ENCODE measurements at regions not wholly inside any gene's neighbourhood (a gene's known extent, or its start where the extent isn't known, plus 50 kb on each side); places are given as distances from the start of the nearest gene placed in this dataset.

- no peaks in the 10 kb centered on the region for H3K79me2 ChIP-seq (ENCODE audit: control insufficient read depth, insufficient read depth, low read length)
- no peak overlapping the region for H3K4me2 ChIP-seq (ENCODE audit: insufficient read depth, low read length)
- dilution Hi-C loops (cut with MboI; ENCODE audit: extremely low pct_ligation_motif_present, low sequenced_read_pairs) = no loop called here
- no peaks in the 10 kb centered on the region for H3K9me3 ChIP-seq (replicated peaks; ENCODE audit: control insufficient read depth, insufficient read depth, low read length)
- TF ChIP-seq EZH2 (IDR thresholded peaks at IDR 0.05; ENCODE audit: borderline replicate concordance, low read depth, low read length, severe bottlenecking) (no peak), JUN (IDR thresholded peaks at IDR 0.05; ENCODE audit: borderline replicate concordance, insufficient read depth, insufficient read length, low read depth) (no peak)
- no TSS peak for BruUV-seq (replicated peaks)
- H3K27ac ChIP-seq (ENCODE audit: insufficient read depth, low read depth, low read length) = no peak overlapping the region
- ChIA-PET CTCF (no interaction called here), POLR2A (no interaction called here)
- DNase-seq (ENCODE audit: low read depth, low spot score) (no peak), FAIRE-seq (no peak)
- no peaks in the 10 kb centered on the region for H3K4me1 ChIP-seq (ENCODE audit: control insufficient read depth, extremely low read depth, insufficient read depth, low read length)
- no peaks in the 10 kb centered on the region for H3K27me3 ChIP-seq (ENCODE audit: control insufficient read depth in 2 of 2, insufficient read depth in 2 of 2, low read length in 2 of 2)
- intact Hi-C loops (cut with micrococcal nuclease) = no loop called here
- no peaks in the 10 kb centered on the region for H4K20me1 ChIP-seq (replicated peaks; ENCODE audit: control insufficient read depth, extremely low read depth, insufficient read depth, low read length)
- H3K9me1 ChIP-seq (replicated peaks; ENCODE audit: control insufficient read depth, extremely low read depth, insufficient read depth, low read length) = no peaks in the 10 kb centered on the region
- no peaks in the 10 kb centered on the region for H3K36me3 ChIP-seq (ENCODE audit: control insufficient read depth in 2 of 2, extremely low read depth in 1 of 2, insufficient read depth in 2 of 2, low read length in 2 of 2)
- no peak overlapping the region for H3K9ac ChIP-seq (replicated peaks; ENCODE audit: extremely low read depth, insufficient read depth, low read length)
- no peak overlapping the region for H3K4me3 ChIP-seq (replicated peaks in 1 of 3; ENCODE audit: insufficient read depth in 1 of 3, low read depth in 1 of 3, low read length in 3 of 3)
- H2AFZ ChIP-seq (ENCODE audit: low read depth, low read length) = no peak overlapping the region
Measured at GRCh38 chr14:42499137-42499536, 892.5 kb downstream of the LRFN5 start.

GRCh38 chr14:42490536-42490935 is 883.9 kb downstream of the LRFN5 start:
- Histone ChIP-seq H3K9ac (replicated peaks; ENCODE audit: extremely low read depth, insufficient read depth, low read length) (no peak overlapping the region), H3K9me1 (replicated peaks; ENCODE audit: control insufficient read depth, extremely low read depth, insufficient read depth, low read length) (no peaks in the 10 kb centered on the region), H3K4me3 (replicated peaks in 1 of 3; ENCODE audit: insufficient read depth in 1 of 3, low read depth in 1 of 3, low read length in 3 of 3) (no peak overlapping the region), H3K79me2 (ENCODE audit: control insufficient read depth, insufficient read depth, low read length) (no peaks in the 10 kb centered on the region), H3K27ac (ENCODE audit: insufficient read depth, low read depth, low read length) (no peak overlapping the region), H3K4me2 (ENCODE audit: insufficient read depth, low read length) (no peak overlapping the region), H3K4me1 (ENCODE audit: control insufficient read depth, extremely low read depth, insufficient read depth, low read length) (no peaks in the 10 kb centered on the region), H3K9me3 (replicated peaks; ENCODE audit: control insufficient read depth, insufficient read depth, low read length) (no peaks in the 10 kb centered on the region), H3K36me3 (ENCODE audit: control insufficient read depth in 2 of 2, extremely low read depth in 1 of 2, insufficient read depth in 2 of 2, low read length in 2 of 2) (no peaks in the 10 kb centered on the region), H3K27me3 (ENCODE audit: control insufficient read depth in 2 of 2, insufficient read depth in 2 of 2, low read length in 2 of 2) (no peaks in the 10 kb centered on the region), H4K20me1 (replicated peaks; ENCODE audit: control insufficient read depth, extremely low read depth, insufficient read depth, low read length) (no peaks in the 10 kb centered on the region), H2AFZ (ENCODE audit: low read depth, low read length) (no peak overlapping the region)
- DNase-seq (ENCODE audit: low read depth, low spot score) (no peak), FAIRE-seq (no peak)
- intact Hi-C loops (cut with micrococcal nuclease) (no loop called here), dilution Hi-C loops (cut with MboI; ENCODE audit: extremely low pct_ligation_motif_present, low sequenced_read_pairs) (no loop called here)
- ChIA-PET POLR2A (no interaction called here), CTCF (no interaction called here)
- BruUV-seq (replicated peaks) = no TSS peak
- no peak for TF ChIP-seq FOS (IDR thresholded peaks at IDR 0.05; ENCODE audit: borderline replicate concordance, insufficient read depth, low read length)
- TF ChIP-seq POLR2A (IDR thresholded peaks at IDR 0.05; ENCODE audit: low read depth, low read length) = no peak
- no peak for TF ChIP-seq POLR2AphosphoS5 (IDR thresholded peaks at IDR 0.05; ENCODE audit: insufficient read depth, low read depth, low read length)
- TF ChIP-seq, protein P1, sequence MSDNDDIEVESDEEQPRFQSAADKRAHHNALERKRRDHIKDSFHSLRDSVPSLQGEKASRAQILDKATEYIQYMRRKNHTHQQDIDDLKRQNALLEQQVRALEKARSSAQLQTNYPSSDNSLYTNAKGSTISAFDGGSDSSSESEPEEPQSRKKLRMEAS (IDR thresholded peaks at IDR 0.05; ENCODE audit: insufficient read depth, insufficient read length) = no peak
- TF ChIP-seq GATA2 (IDR thresholded peaks at IDR 0.05; ENCODE audit: insufficient read depth, insufficient read length, low read depth, low read length) = no peak
- TF ChIP-seq MYC (IDR thresholded peaks at IDR 0.05; ENCODE audit: low read depth, low read length) = no peak
- TF ChIP-seq, protein P2, sequence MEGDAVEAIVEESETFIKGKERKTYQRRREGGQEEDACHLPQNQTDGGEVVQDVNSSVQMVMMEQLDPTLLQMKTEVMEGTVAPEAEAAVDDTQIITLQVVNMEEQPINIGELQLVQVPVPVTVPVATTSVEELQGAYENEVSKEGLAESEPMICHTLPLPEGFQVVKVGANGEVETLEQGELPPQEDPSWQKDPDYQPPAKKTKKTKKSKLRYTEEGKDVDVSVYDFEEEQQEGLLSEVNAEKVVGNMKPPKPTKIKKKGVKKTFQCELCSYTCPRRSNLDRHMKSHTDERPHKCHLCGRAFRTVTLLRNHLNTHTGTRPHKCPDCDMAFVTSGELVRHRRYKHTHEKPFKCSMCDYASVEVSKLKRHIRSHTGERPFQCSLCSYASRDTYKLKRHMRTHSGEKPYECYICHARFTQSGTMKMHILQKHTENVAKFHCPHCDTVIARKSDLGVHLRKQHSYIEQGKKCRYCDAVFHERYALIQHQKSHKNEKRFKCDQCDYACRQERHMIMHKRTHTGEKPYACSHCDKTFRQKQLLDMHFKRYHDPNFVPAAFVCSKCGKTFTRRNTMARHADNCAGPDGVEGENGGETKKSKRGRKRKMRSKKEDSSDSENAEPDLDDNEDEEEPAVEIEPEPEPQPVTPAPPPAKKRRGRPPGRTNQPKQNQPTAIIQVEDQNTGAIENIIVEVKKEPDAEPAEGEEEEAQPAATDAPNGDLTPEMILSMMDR (IDR thresholded peaks at IDR 0.05; ENCODE audit: extremely low read depth in 1 of 2, insufficient read depth in 1 of 2, low read depth in 1 of 2, low read length in 2 of 2) = no peak

All from endothelial cell of umbilical vein (primary cell).